Calu3 (cell line): ENCODE measurements at regions not wholly inside any gene's neighbourhood (a gene's known extent, or its start where the extent isn't known, plus 50 kb on each side); places are given as distances from the start of the nearest gene placed in this dataset.

Source experiments
- BruUV-seq: library from RNA; stranded (reverse); fragments of 400-500 nt; replicated peaks from 2 replicates; lab custom pipeline; 2021; lab: Mats Ljungman, UMichigan
- CTCF ChIA-PET: fragments of 300-600 bp; sonication (Branson Sonifier 250); formaldehyde crosslinking; loops from one replicate; lab custom pipeline; 2022; ENCODE audit warnings: antibody characterized with exemption; lab: Charles Lee
- DNase-seq: peaks from one replicate; pipeline ENCODE4 v3.0.0; 2022
- H3K27ac Mint-ChIP-seq: one replicate; pipeline ENCODE4 v1.8.0; 2022; ENCODE audit warnings: mixed read lengths; ENCODE audit not compliant: unreplicated experiment
- H3K27me3 Mint-ChIP-seq: one replicate; pipeline ENCODE4 v1.8.0; 2022; ENCODE audit warnings: mixed read lengths; ENCODE audit not compliant: unreplicated experiment
- H3K36me3 Mint-ChIP-seq: one replicate; pipeline ENCODE4 v1.8.0; 2022; ENCODE audit warnings: mild to moderate bottlenecking, moderate library complexity, mixed read lengths; ENCODE audit not compliant: insufficient read depth, unreplicated experiment
- H3K4me1 Mint-ChIP-seq: one replicate; pipeline ENCODE4 v1.8.0; 2022; ENCODE audit warnings: mild to moderate bottlenecking, low read depth, mixed read lengths; ENCODE audit not compliant: unreplicated experiment
- H3K4me3 Mint-ChIP-seq: one replicate; pipeline ENCODE4 v1.8.0; 2022; ENCODE audit warnings: mild to moderate bottlenecking, low read depth, moderate library complexity, mixed read lengths; ENCODE audit not compliant: unreplicated experiment
- H3K9me3 Mint-ChIP-seq: one replicate; pipeline ENCODE4 v1.8.0; 2022; ENCODE audit warnings: low read depth, mixed read lengths; ENCODE audit not compliant: unreplicated experiment
- intact Hi-C: fragments of 100-400 bp; cut with micrococcal nuclease; formaldehyde crosslinking; loops from one replicate; pipeline ENCODE4 v1.10.0; 2022; ENCODE audit not compliant: unreplicated experiment
- TF ChIP-seq, protein P1 (sequence below): fragments of 200-600 bp; IDR thresholded peaks from one replicate; pipeline ENCODE4 v1.8.0; 2022; ENCODE audit warnings: antibody characterized with exemption; ENCODE audit not compliant: unreplicated experiment

DNA sequence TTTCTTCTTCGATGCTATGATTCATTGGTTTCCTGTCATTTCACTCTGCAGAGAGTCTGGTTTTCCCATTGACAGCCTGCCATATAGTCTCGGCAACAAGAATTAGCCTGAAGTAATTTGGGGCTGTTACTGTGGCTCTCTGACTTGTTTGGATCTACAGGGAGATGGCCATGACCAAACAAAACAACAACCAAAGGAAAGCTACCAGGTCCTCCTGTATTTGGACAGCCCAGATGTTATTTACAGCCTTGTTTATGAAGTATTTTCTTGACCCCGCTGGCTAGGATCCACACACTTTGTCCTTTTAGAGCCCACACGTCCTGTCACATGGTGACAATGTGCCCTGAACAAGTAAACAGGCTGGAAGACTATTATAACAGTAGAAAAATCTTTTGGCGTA is 111.4 kb upstream of the PREP start:
- CTCF ChIA-PET, result no interaction called here
- Mint-ChIP-seq H3K27ac (no peak overlapping the region), H3K9me3 (peaks cover 3% of the 10 kb centered on the region), H3K4me3 (no peak overlapping the region), H3K27me3 (peaks cover 13% of the 10 kb centered on the region), H3K36me3 (no peaks in the 10 kb centered on the region), H3K4me1 (no peaks in the 10 kb centered on the region)
- BruUV-seq, result no TSS peak
- DNase-seq, result no peak
- TF ChIP-seq, protein P1, sequence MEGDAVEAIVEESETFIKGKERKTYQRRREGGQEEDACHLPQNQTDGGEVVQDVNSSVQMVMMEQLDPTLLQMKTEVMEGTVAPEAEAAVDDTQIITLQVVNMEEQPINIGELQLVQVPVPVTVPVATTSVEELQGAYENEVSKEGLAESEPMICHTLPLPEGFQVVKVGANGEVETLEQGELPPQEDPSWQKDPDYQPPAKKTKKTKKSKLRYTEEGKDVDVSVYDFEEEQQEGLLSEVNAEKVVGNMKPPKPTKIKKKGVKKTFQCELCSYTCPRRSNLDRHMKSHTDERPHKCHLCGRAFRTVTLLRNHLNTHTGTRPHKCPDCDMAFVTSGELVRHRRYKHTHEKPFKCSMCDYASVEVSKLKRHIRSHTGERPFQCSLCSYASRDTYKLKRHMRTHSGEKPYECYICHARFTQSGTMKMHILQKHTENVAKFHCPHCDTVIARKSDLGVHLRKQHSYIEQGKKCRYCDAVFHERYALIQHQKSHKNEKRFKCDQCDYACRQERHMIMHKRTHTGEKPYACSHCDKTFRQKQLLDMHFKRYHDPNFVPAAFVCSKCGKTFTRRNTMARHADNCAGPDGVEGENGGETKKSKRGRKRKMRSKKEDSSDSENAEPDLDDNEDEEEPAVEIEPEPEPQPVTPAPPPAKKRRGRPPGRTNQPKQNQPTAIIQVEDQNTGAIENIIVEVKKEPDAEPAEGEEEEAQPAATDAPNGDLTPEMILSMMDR, result no peak
- intact Hi-C loops, result no loop called here

DNA sequence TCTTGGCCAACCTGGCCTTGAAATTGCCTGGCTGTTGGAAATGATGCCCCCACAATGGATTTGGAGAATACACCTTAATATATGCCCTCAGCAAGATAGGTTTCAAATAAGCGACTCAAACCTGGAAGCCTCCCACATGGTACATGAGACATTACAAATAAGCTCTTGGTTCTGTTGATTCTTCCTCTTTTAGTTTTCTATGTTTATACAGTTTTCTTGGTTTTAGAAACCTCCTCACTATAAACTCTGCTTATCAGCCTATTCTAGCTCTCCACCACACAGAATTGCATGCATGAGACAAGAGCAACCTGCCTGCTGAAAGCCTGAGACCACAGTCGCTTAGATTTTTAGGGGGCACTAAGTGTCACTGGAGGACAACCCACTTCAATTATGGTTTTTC is 108.8 kb upstream of the PREP start:
- no peaks in the 10 kb centered on the region for H3K9me3 Mint-ChIP-seq
- TF ChIP-seq, protein P1, result no peak
- intact Hi-C loops, result no loop called here
- H3K27ac Mint-ChIP-seq, result no peak overlapping the region
- H3K4me3 Mint-ChIP-seq, result no peak overlapping the region
- no peaks in the 10 kb centered on the region for H3K4me1 Mint-ChIP-seq
- BruUV-seq, result no TSS peak
- DNase-seq, result no peak
- no peaks in the 10 kb centered on the region for H3K36me3 Mint-ChIP-seq
- H3K27me3 Mint-ChIP-seq, result peaks cover 13% of the 10 kb centered on the region
- CTCF ChIA-PET, result interaction anchor here (0.6 kb wide), 1 partner anchor 419 kb away, joined by 3 read pairs; no protein-coding TSS in a partner anchor

DNA sequence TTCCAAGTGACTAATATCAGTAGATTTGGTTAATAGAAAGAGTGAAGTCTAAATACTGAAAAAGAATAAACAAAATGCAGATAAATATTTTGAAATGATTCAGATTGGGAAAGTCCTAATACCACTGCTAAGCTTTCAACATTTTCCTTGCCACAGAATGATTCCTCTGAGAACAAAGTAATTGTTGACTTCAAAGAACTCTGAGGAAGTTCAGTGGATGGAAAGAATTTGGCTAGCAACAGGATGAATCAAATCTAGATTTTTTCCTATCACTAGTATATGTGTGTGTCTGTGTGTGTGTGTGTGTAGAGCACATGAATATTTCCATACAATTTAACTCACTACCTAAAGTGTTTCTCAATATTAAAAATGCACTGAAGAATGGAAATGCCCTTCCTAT is 107.9 kb upstream of the PREP start:
- CTCF ChIA-PET, result no interaction called here
- H3K27me3 Mint-ChIP-seq, result peaks cover 13% of the 10 kb centered on the region
- intact Hi-C loops, result no loop called here
- no peak overlapping the region for H3K27ac Mint-ChIP-seq
- DNase-seq, result no peak
- no peaks in the 10 kb centered on the region for H3K36me3 Mint-ChIP-seq
- TF ChIP-seq, protein P1, result no peak
- H3K9me3 Mint-ChIP-seq, result no peaks in the 10 kb centered on the region
- BruUV-seq, result no TSS peak
- no peaks in the 10 kb centered on the region for H3K4me1 Mint-ChIP-seq
- H3K4me3 Mint-ChIP-seq, result no peak overlapping the region

DNA sequence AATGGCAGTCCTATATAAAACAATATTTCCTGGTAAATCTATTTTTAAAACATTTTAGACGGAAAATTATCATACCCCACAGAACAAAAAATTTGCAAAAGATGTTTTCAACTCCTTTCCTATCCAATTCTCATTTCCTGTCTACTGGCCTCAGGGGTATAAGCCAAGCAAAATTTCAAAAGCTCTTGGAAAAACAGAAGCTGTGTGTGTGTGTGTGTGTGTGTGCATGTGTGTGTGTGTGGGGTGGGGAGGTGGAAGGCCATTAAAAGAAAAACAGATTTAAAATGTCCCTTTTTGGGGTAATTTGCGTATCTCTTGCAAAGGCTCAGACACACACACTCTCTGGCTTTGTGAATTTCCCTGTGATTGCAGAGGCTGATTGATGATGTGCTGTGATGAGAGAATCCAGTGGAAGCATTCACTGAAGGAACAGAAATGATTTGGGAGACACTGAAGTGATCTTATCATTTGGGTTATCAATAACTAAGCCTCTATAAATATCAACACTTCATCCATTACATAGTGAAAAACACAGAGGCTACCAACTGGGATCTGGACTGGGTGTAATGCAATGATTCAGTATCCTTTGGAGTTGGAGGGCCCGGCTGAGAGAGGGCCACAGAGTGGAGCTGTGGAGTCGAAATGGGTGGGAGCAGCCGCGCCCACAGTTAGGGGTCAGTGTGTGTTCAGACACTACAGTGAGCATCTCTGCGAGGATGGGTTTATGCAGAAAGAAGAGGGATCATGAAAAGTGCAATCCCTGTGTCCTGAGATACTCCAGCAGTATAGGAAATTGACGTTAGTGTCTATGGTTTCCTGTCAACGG is 106.8 kb upstream of the PREP start:
- TF ChIP-seq, protein P1, result no peak
- CTCF ChIA-PET, result no interaction called here
- DNase-seq, result no peak
- no peaks in the 10 kb centered on the region for H3K4me1 Mint-ChIP-seq
- H3K27me3 Mint-ChIP-seq, result peaks cover 13% of the 10 kb centered on the region
- H3K36me3 Mint-ChIP-seq, result no peaks in the 10 kb centered on the region
- BruUV-seq, result no TSS peak
- H3K4me3 Mint-ChIP-seq, result no peak overlapping the region
- H3K27ac Mint-ChIP-seq, result no peak overlapping the region
- intact Hi-C loops, result no loop called here
- H3K9me3 Mint-ChIP-seq, result no peaks in the 10 kb centered on the region
